CD8-positive, alpha-beta memory T cell (primary cell): ENCODE measurements at regions not wholly inside any gene's neighbourhood (a gene's known extent, or its start where the extent isn't known, plus 50 kb on each side); places are given as distances from the start of the nearest gene placed in this dataset.

Experiments
- CTCF ChIA-PET: fragments of 350-600 bp; sonication (Branson Sonifier 250); formaldehyde crosslinking; loops from one replicate; lab custom pipeline; 2021; ENCODE audit warnings: antibody characterized with exemption; lab: Charles Lee
- POLR2A ChIA-PET: fragments of 350-600 bp; sonication (Branson Sonifier 250); formaldehyde crosslinking; loops from one replicate; lab custom pipeline; 2021; ENCODE audit warnings: antibody characterized with exemption; lab: Charles Lee
- DNase-seq, 5 donors: peaks; one replicate each; pipeline versions ENCODE4 v3.0.0 to v3.0.0-alpha.2; 2020 to 2022; ENCODE audit warnings: mixed read lengths in 1 of 5
- H3K27ac ChIP-seq: one replicate; pipeline ENCODE4 v1.7.0; 2013; ENCODE audit warnings: low read depth, mild to moderate bottlenecking, low read length, moderate library complexity
- H3K27me3 ChIP-seq: 2 replicates; pipeline ENCODE4 v1.7.0; 2013; ENCODE audit warnings: low read length, mild to moderate bottlenecking; ENCODE audit not compliant: insufficient read depth, poor library complexity, severe bottlenecking
- H3K36me3 ChIP-seq: 2 replicates; pipeline ENCODE4 v1.7.0; 2013; ENCODE audit warnings: mild to moderate bottlenecking, low read length, moderate library complexity; ENCODE audit not compliant: insufficient read depth
- H3K4me1 ChIP-seq: 2 replicates; pipeline ENCODE4 v1.7.0; 2013; ENCODE audit warnings: mild to moderate bottlenecking, low read length, moderate library complexity; ENCODE audit not compliant: insufficient read depth
- H3K4me3 ChIP-seq: 2 replicates; pipeline ENCODE4 v1.7.0; 2013; ENCODE audit warnings: mild to moderate bottlenecking, low read length
- H3K9me3 ChIP-seq: 2 replicates; pipeline ENCODE4 v1.7.0; 2013; ENCODE audit warnings: mild to moderate bottlenecking, low read length
- H3K27ac Mint-ChIP-seq, 8 donors: one replicate each; pipeline ENCODE4 v1.8.0; 2020 to 2021; ENCODE audit warnings: mixed read lengths in 8 of 8, mild to moderate bottlenecking in 6 of 8, inconsistent platforms in 3 of 8, moderate library complexity in 3 of 8
- H3K27me3 Mint-ChIP-seq, 2 donors: one replicate each; pipeline ENCODE4 v1.8.0; 2020 to 2021; ENCODE audit warnings: mixed read lengths in 2 of 2, mild to moderate bottlenecking in 1 of 2, moderate library complexity in 1 of 2
- H3K36me3 Mint-ChIP-seq, 3 donors: one replicate each; pipeline ENCODE4 v1.8.0; 2020 to 2021; ENCODE audit warnings: mixed read lengths in 3 of 3, inconsistent platforms in 1 of 3, mild to moderate bottlenecking in 1 of 3
- H3K4me1 Mint-ChIP-seq, 3 donors: one replicate each; pipeline ENCODE4 v1.8.0; 2020 to 2021; ENCODE audit warnings: mixed read lengths in 3 of 3, inconsistent platforms in 1 of 3, mild to moderate bottlenecking in 1 of 3
- H3K4me3 Mint-ChIP-seq, 7 donors: one replicate each; pipeline ENCODE4 v1.8.0; 2020 to 2021; ENCODE audit warnings: mixed read lengths in 7 of 7, mild to moderate bottlenecking in 6 of 7, moderate library complexity in 4 of 7, inconsistent platforms in 2 of 7
- H3K9me3 Mint-ChIP-seq, 5 donors: one replicate each; pipeline ENCODE4 v1.8.0; 2020 to 2022; ENCODE audit warnings: mixed read lengths in 5 of 5, mild to moderate bottlenecking in 3 of 5, moderate library complexity in 2 of 5, inconsistent platforms in 1 of 5

DNA sequence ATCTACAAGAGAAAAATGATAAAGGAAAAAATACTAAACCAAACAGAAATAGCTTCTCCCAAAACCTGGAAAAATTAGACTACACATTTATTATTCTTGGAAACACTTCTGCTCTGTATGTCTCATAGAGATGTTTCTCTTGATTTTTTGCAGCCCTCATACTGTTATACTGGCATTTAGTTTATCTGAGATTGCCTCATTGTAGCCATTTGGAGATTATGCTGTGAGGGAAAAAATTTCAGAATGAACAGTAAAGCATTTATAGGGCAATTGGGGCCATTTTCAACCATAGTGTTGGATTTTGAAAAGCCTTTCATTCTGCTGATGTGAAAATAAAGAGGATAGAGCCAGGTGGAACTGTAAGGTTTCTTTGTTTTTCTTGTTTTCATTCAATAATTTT is 441.8 kb upstream of the RIOK2 start:
- H3K36me3 Mint-ChIP-seq = no peaks in the 10 kb centered on the region
- no peaks in the 10 kb centered on the region for H3K36me3 ChIP-seq
- peaks cover 0 to 2% of the 10 kb centered on the region in 2 donors for H3K27me3 Mint-ChIP-seq
- H3K9me3 ChIP-seq = no peaks in the 10 kb centered on the region
- peaks cover 1 to 20% (median 3%) of the 10 kb centered on the region in 5 donors for H3K9me3 Mint-ChIP-seq
- no peaks in the 10 kb centered on the region for H3K4me1 Mint-ChIP-seq
- H3K27me3 ChIP-seq = no peaks in the 10 kb centered on the region
- ChIA-PET POLR2A (no interaction called here), CTCF (no interaction called here)
- DNase-seq = no peak
- no peak overlapping the region for H3K27ac ChIP-seq
- H3K27ac Mint-ChIP-seq = no peak overlapping the region
- no peaks in the 10 kb centered on the region for H3K4me1 ChIP-seq
- H3K4me3 ChIP-seq = no peak overlapping the region
- H3K4me3 Mint-ChIP-seq = no peak overlapping the region

DNA sequence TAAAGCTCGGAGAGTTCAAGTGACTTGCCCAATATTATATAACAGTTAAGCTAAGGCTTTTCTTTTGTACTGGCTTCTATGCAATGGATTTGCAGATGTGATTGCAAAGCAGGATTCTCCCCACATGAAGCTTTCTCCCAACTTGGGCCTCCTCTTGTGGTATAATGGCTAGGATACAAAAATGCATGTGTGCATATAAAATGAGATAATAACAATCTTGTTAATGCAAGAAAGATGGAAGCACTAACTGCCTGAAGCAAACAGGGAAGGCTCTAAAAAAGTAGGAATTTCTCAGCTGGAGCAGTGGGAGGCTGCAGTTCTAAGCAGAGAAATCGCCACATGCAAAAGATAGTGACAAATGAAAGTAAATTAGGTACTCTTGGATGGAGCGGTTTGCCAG is 444.2 kb upstream of the RIOK2 start:
- Mint-ChIP-seq H3K4me1 (no peaks in the 10 kb centered on the region), H3K36me3 (no peaks in the 10 kb centered on the region), H3K9me3 (peaks cover 0 to 16% (median 3%) of the 10 kb centered on the region in 5 donors), H3K27ac (no peak overlapping the region), H3K27me3 (no peaks in the 10 kb centered on the region), H3K4me3 (no peak overlapping the region)
- H3K4me1 ChIP-seq = no peaks in the 10 kb centered on the region
- H3K27me3 ChIP-seq = no peaks in the 10 kb centered on the region
- no peaks in the 10 kb centered on the region for H3K9me3 ChIP-seq
- DNase-seq = no peak
- ChIA-PET POLR2A (no interaction called here), CTCF (no interaction called here)
- no peak overlapping the region for H3K4me3 ChIP-seq
- no peaks in the 10 kb centered on the region for H3K36me3 ChIP-seq
- no peak overlapping the region for H3K27ac ChIP-seq

DNA sequence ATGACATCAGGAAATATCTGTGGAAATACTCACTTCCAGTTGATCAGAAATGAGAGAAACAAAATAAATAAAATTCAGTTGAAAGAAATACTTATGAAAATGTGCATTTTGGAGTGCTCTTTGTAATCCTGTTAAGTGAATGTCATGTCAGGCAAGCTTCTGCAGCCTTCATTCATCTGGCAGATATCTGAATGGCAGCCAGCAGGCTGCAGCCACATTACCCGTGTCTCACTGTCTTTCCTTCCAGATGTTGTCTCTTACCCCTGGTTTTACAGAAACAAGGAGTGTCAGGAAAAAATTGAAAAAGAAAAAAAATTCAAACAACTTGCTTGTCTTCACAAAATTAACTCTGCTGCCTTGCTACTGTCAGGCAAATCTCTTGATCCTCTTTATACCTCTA is 445.0 kb upstream of the RIOK2 start:
- CTCF ChIA-PET = no interaction called here
- POLR2A ChIA-PET = no interaction called here
- no peaks in the 10 kb centered on the region for H3K36me3 Mint-ChIP-seq

DNA sequence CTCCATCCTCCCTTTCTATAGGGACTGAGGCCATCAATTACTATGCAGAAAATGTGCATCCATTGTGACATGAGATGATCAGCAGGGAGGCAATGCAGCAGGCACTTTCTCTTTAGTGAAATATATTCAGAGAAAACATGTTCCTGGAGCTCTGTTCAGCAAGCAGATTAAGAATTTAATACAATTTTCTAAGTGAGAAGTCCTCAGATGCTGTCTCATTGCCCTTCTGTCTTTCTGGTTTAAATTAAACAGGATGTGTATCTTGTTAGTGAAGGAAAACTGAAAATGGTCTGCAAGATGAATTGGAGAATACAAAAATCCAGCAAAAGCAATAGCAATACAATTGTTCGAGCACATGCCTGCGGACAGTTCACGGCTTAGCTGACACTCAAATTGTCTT is 445.8 kb upstream of the RIOK2 start:
- no peak overlapping the region for H3K4me3 Mint-ChIP-seq
- no peaks in the 10 kb centered on the region for H3K4me1 Mint-ChIP-seq
- CTCF ChIA-PET = no interaction called here
- Histone ChIP-seq H3K9me3 (no peaks in the 10 kb centered on the region), H3K36me3 (no peaks in the 10 kb centered on the region), H3K27ac (no peak overlapping the region), H3K27me3 (no peaks in the 10 kb centered on the region), H3K4me1 (no peaks in the 10 kb centered on the region), H3K4me3 (no peak overlapping the region)
- H3K36me3 Mint-ChIP-seq = no peaks in the 10 kb centered on the region
- peaks cover 0 to 8% (median 3%) of the 10 kb centered on the region in 5 donors for H3K9me3 Mint-ChIP-seq
- no peak for DNase-seq
- no peak overlapping the region for H3K27ac Mint-ChIP-seq
- H3K27me3 Mint-ChIP-seq = no peaks in the 10 kb centered on the region
- POLR2A ChIA-PET = no interaction called here

More for the DNA sequence above, 445.0 kb upstream of the RIOK2 start:
- Histone ChIP-seq H3K4me3 (no peak overlapping the region), H3K27ac (no peak overlapping the region), H3K4me1 (no peaks in the 10 kb centered on the region), H3K27me3 (no peaks in the 10 kb centered on the region), H3K9me3 (no peaks in the 10 kb centered on the region), H3K36me3 (no peaks in the 10 kb centered on the region)
- Mint-ChIP-seq H3K4me1 (no peaks in the 10 kb centered on the region), H3K27ac (no peak overlapping the region), H3K27me3 (no peaks in the 10 kb centered on the region), H3K9me3 (peaks cover 0 to 13% (median 3%) of the 10 kb centered on the region in 5 donors), H3K4me3 (no peak overlapping the region)
- no peak for DNase-seq

DNA sequence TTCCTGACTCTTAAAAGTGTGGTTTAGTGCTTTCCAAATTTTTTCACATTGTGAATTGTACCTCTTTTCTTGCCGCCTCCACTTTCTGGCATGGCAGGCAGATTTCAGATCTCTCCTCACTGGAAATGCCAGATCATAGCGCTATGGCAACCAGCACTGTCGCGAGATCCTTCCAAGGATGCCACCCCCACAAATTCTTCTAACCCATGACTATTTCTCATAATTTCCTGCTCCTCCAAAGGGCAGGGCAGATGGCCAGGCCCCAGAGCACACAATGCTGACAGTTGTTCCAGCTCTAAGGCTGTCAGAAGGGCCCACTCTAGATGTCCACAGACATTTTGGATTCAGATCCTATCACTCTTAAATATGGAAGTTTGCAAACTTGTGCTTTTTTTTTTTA is 446.2 kb upstream of the RIOK2 start:
- Mint-ChIP-seq H3K27ac (no peak overlapping the region), H3K9me3 (peaks cover 0 to 12% (median 3%) of the 10 kb centered on the region in 5 donors), H3K4me1 (no peaks in the 10 kb centered on the region), H3K36me3 (no peaks in the 10 kb centered on the region), H3K27me3 (no peaks in the 10 kb centered on the region), H3K4me3 (no peak overlapping the region)
- Histone ChIP-seq H3K36me3 (no peaks in the 10 kb centered on the region), H3K27me3 (no peaks in the 10 kb centered on the region), H3K4me1 (no peaks in the 10 kb centered on the region), H3K27ac (no peak overlapping the region), H3K4me3 (no peak overlapping the region), H3K9me3 (no peaks in the 10 kb centered on the region)
- ChIA-PET POLR2A (no interaction called here), CTCF (no interaction called here)
- no peak for DNase-seq

DNA sequence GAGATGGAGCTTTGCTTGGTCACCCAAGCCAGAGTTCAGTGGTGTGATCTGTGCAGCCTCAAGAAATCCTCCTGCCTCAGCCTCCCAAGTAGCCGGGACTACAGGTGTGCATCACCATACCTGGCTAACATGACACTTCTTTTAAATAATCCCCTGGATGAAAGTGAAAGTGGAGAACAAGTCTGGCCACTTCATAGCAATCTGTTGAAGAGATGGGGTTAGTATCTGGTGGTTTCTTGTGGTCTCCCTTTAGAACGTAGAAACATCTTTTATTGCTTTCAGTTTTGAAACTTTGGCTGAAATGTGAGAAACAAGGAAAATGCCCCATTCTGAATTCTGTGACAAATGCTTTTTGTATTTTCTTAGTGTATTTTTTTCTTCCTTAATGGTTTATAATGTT is 452.5 kb upstream of the RIOK2 start:
- H3K27me3 Mint-ChIP-seq = no peaks in the 10 kb centered on the region
- CTCF ChIA-PET = no interaction called here
- POLR2A ChIA-PET = no interaction called here

DNA sequence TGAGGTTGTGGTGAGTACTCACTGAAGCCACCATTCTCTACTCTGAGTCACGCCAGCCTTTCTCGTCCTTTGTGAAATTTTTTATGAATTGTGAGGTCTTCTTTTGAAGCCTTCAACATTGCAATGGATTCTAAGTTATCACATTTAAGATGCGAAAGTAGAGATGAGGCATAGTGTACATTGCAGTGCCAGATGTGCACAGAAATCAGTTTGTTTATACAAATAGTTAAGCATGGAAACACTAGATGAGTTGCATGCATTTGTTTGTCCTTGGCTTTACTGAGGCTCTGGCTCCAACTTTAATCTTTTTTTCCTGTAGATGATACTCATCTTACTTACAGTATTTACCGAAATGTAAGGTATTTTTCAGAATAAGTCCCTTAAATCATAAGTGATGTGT is 453.7 kb upstream of the RIOK2 start:
- Histone ChIP-seq H3K36me3 (no peaks in the 10 kb centered on the region), H3K27me3 (no peaks in the 10 kb centered on the region), H3K4me3 (no peak overlapping the region), H3K9me3 (no peaks in the 10 kb centered on the region), H3K27ac (no peak overlapping the region), H3K4me1 (no peaks in the 10 kb centered on the region)
- Mint-ChIP-seq H3K9me3 (peaks cover 0 to 11% (median 2%) of the 10 kb centered on the region in 5 donors), H3K27ac (no peak overlapping the region), H3K36me3 (peaks cover 0 to 2% (median 0%) of the 10 kb centered on the region in 3 donors), H3K4me1 (no peaks in the 10 kb centered on the region), H3K27me3 (no peaks in the 10 kb centered on the region), H3K4me3 (no peak overlapping the region)
- CTCF ChIA-PET = no interaction called here
- POLR2A ChIA-PET = no interaction called here
- DNase-seq = no peak

More for the DNA sequence above, 452.5 kb upstream of the RIOK2 start:
- Mint-ChIP-seq H3K9me3 (peaks cover 0 to 11% (median 3%) of the 10 kb centered on the region in 5 donors), H3K36me3 (peaks cover 0 to 2% (median 0%) of the 10 kb centered on the region in 3 donors), H3K4me1 (no peaks in the 10 kb centered on the region), H3K4me3 (no peak overlapping the region), H3K27ac (no peak overlapping the region)
- Histone ChIP-seq H3K27ac (no peak overlapping the region), H3K36me3 (no peaks in the 10 kb centered on the region), H3K9me3 (no peaks in the 10 kb centered on the region), H3K4me3 (no peak overlapping the region), H3K4me1 (no peaks in the 10 kb centered on the region), H3K27me3 (no peaks in the 10 kb centered on the region)
- DNase-seq = no peak

DNA sequence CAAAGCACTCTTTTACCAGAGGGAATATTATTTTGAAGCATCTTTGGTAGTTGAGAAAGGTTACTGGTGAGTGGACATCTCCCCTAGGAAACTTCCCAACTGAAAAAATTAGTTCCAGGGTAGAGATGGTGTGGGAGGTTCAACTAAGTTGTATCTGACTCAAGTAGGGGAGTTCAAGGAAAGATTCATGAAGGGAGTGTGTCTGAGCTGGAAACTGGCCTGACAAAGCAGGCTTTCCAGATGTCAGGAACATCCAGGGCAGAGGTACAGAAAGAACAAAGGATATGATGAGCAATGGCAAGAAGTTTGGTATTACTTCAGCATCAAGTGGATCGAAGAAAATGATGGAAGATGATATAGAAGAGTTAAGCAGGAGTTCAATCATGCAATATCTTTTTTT is 458.0 kb upstream of the RIOK2 start:
- Histone ChIP-seq H3K27me3 (no peaks in the 10 kb centered on the region), H3K9me3 (no peaks in the 10 kb centered on the region), H3K36me3 (no peaks in the 10 kb centered on the region), H3K4me1 (no peaks in the 10 kb centered on the region), H3K4me3 (no peak overlapping the region), H3K27ac (no peak overlapping the region)
- Mint-ChIP-seq H3K9me3 (peaks cover 0 to 11% (median 0%) of the 10 kb centered on the region in 5 donors), H3K4me3 (no peak overlapping the region), H3K36me3 (peaks cover 0 to 2% (median 0%) of the 10 kb centered on the region in 3 donors), H3K27me3 (no peaks in the 10 kb centered on the region), H3K27ac (no peak overlapping the region), H3K4me1 (no peaks in the 10 kb centered on the region)
- DNase-seq = no peak
- ChIA-PET CTCF (no interaction called here), POLR2A (no interaction called here)

DNA sequence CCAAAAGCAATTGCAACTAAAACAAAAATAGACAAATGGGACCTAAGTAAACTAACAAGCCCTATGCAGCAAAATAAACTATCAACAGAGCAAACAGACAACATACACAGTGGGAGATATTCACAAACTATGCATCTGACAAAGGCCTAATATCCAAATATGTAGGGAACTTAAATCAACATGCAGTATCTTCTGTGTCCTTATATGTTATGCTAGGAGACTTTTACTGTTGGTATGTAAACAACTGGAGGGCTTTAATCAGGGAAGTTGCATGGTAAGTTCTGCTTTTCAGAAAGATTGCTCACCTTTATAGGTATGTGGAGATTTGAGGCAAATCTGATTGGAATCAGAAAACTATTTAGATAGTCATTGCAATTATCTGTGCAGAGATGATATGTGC is 461.2 kb upstream of the RIOK2 start:
- Mint-ChIP-seq H3K9me3 (peaks cover 0 to 4% (median 4%) of the 10 kb centered on the region in 5 donors), H3K36me3 (no peaks in the 10 kb centered on the region), H3K4me3 (no peak overlapping the region), H3K27ac (no peak overlapping the region), H3K27me3 (peaks cover 0 to 2% of the 10 kb centered on the region in 2 donors), H3K4me1 (no peaks in the 10 kb centered on the region)
- no peaks in the 10 kb centered on the region for H3K36me3 ChIP-seq
- POLR2A ChIA-PET = no interaction called here
- CTCF ChIA-PET = no interaction called here
- DNase-seq = no peak
- no peaks in the 10 kb centered on the region for H3K27me3 ChIP-seq
- no peaks in the 10 kb centered on the region for H3K4me1 ChIP-seq
- no peaks in the 10 kb centered on the region for H3K9me3 ChIP-seq
- no peak overlapping the region for H3K27ac ChIP-seq
- H3K4me3 ChIP-seq = no peak overlapping the region
